Erythroblast (primary cell): ENCODE measurements at regions not wholly inside any gene's neighbourhood (a gene's known extent, or its start where the extent isn't known, plus 50 kb on each side); places are given as distances from the start of the nearest gene placed in this dataset.

ENCODE experiments used
- GATA1 ChIP-seq: IDR thresholded peaks from 2 replicates; pipeline ENCODE4 v1.6.1; 2011; ENCODE audit warnings: low read depth, mild to moderate bottlenecking, control low read depth, low read length, moderate library complexity
- POLR2A ChIP-seq: IDR thresholded peaks from 2 replicates; pipeline ENCODE4 v1.6.1; 2011; ENCODE audit warnings: mild to moderate bottlenecking, low read length

- TF ChIP-seq POLR2A: no peak
- TF ChIP-seq GATA1: no peak
These were observed 911.1 kb downstream of the KCNT2 start for GRCh38 chr1:195697130-195697529.
